ENCODE measurements at regions not wholly inside any gene's neighbourhood (a gene's known extent, or its start where the extent isn't known, plus 50 kb on each side); places are given as distances from the start of the nearest gene placed in this dataset.

GRCh38 chr1:34408011-34408410 is 231.3 kb downstream of the C1orf94 start:
- peak; percentile 28 for DNase-seq (ENCODE audit: low read depth)

GRCh38 chr1:34409689-34410229 is 233.1 kb downstream of the C1orf94 start:
- DNase-seq (ENCODE audit: low read depth) = no peak

- no peak for DNase-seq (ENCODE audit: low read depth)
These were observed 236.1 kb downstream of the C1orf94 start for GRCh38 chr1:34412598-34413370.

- no peak for DNase-seq (ENCODE audit: low read depth)
These were observed 238.4 kb downstream of the C1orf94 start for GRCh38 chr1:34415140-34415539.

GRCh38 chr1:34418166-34418565 is 241.5 kb downstream of the C1orf94 start:
- no peak for DNase-seq (ENCODE audit: low read depth)

- peak; percentile 57 for DNase-seq (ENCODE audit: low read depth)
These were observed 243.0 kb downstream of the C1orf94 start for GRCh38 chr1:34419663-34420136.

GRCh38 chr1:34425046-34425445 is 248.3 kb downstream of the C1orf94 start:
- no peak for DNase-seq (ENCODE audit: low read depth)

- peak; percentile 25 for DNase-seq (ENCODE audit: low read depth)
These were observed 249.1 kb downstream of the C1orf94 start for GRCh38 chr1:34425785-34426184.

GRCh38 chr1:34426325-34426896 is 249.7 kb downstream of the C1orf94 start:
- no peak for DNase-seq (ENCODE audit: low read depth)

- DNase-seq (ENCODE audit: low read depth) = no peak
These were observed 250.5 kb downstream of the C1orf94 start for GRCh38 chr1:34427170-34427569.

- DNase-seq (ENCODE audit: low read depth) = no peak
These were observed 256.4 kb downstream of the C1orf94 start for GRCh38 chr1:34433099-34433498.

- DNase-seq (ENCODE audit: low read depth) = no peak
These were observed 260.1 kb downstream of the C1orf94 start for GRCh38 chr1:34436836-34437235.

GRCh38 chr1:34441259-34442069 is 264.8 kb downstream of the C1orf94 start:
- peak; percentile 52 for DNase-seq (ENCODE audit: low read depth)

- peak; percentile 7 for DNase-seq (ENCODE audit: low read depth)
These were observed 267.8 kb downstream of the C1orf94 start for GRCh38 chr1:34444516-34444915.

- no peak for DNase-seq (ENCODE audit: low read depth)
These were observed 273.6 kb downstream of the C1orf94 start for GRCh38 chr1:34450325-34450724.

GRCh38 chr1:34452451-34452850 is 275.7 kb downstream of the C1orf94 start:
- DNase-seq (ENCODE audit: low read depth) = no peak

GRCh38 chr1:34455121-34455520 is 278.4 kb downstream of the C1orf94 start:
- no peak for DNase-seq (ENCODE audit: low read depth)

- DNase-seq (ENCODE audit: low read depth) = peak; percentile 21
These were observed 283.5 kb downstream of the C1orf94 start for GRCh38 chr1:34460193-34460592.

- no peak for DNase-seq (ENCODE audit: low read depth)
These were observed 284.4 kb upstream of the GJB5 start for GRCh38 chr1:34470401-34470800.

GRCh38 chr1:34474566-34474965 is 280.3 kb upstream of the GJB5 start:
- DNase-seq (ENCODE audit: low read depth) = no peak

GRCh38 chr1:34476371-34476770 is 278.5 kb upstream of the GJB5 start:
- no peak for DNase-seq (ENCODE audit: low read depth)

GRCh38 chr1:34477632-34478141 is 277.2 kb upstream of the GJB5 start:
- no peak for DNase-seq (ENCODE audit: low read depth)
